ENCODE measurements at regions not wholly inside any gene's neighbourhood (a gene's known extent, or its start where the extent isn't known, plus 50 kb on each side); places are given as distances from the start of the nearest gene placed in this dataset.

- TF ChIP-seq NFIC (IDR thresholded peaks at IDR 0.05; ENCODE audit: borderline replicate concordance) (no peak), USF1 (IDR thresholded peaks at IDR 0.05; ENCODE audit: borderline replicate concordance, low read depth) (no peak), ZBTB33 (IDR thresholded peaks at IDR 0.05; ENCODE audit: borderline replicate concordance, low read depth) (no peak), EZH2phosphoT487 (IDR thresholded peaks at IDR 0.05; ENCODE audit: borderline replicate concordance, low read depth) (no peak), CTCF (IDR thresholded peaks at IDR 0.05) (no peak), TAF1 (IDR thresholded peaks at IDR 0.05; ENCODE audit: borderline replicate concordance, low read depth, low read length) (no peak), REST (IDR thresholded peaks at IDR 0.05; ENCODE audit: low read depth, low read length) (no peak), IRF3 (IDR thresholded peaks at IDR 0.05; ENCODE audit: low read depth, low read length) (no peak), SIN3A (IDR thresholded peaks at IDR 0.05; ENCODE audit: borderline replicate concordance, low read depth, low read length) (no peak), JUND (IDR thresholded peaks at IDR 0.05) (no peak)
Observed at GRCh38 chr4:66376396-66376795, 706.1 kb upstream of the EPHA5 start.

Measured in SK-N-SH (cell line).